EL (cell line): ENCODE measurements at regions not wholly inside any gene's neighbourhood (a gene's known extent, or its start where the extent isn't known, plus 50 kb on each side); places are given as distances from the start of the nearest gene placed in this dataset.
"Not testable (repeated sequence)": the region's sequence is repeated elsewhere in the genome, so short reads cannot be mapped to it uniquely, and the experiment has no call there.

Experiments
- DNase-seq: peaks from one replicate; pipeline ENCODE4 v3.0.0-alpha.2; 2016

- DNase-seq = no peak
Observed at GRCh38 chr9:102941868-102942267, 53.3 kb upstream of the CYLC2 start.

DNA sequence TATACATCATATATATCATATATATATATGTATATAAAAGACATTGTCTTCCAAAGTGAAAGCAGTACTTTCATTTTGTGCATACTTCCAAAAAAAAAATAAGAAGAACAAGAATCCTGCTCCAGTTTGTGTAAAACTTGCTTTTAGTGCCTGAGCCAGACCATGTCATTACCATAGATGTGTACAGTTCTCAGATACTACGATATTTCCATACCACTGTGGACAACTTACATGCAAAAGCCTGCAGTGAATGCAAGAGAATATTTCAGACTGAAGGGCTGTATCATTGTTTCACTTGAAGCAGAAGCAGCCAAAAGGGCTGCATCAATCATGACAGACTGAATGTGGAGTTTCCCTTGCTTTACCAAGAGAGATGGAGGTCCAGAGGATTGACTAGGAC lies 72.6 kb upstream of the CYLC2 start:
- DNase-seq = no peak

DNA sequence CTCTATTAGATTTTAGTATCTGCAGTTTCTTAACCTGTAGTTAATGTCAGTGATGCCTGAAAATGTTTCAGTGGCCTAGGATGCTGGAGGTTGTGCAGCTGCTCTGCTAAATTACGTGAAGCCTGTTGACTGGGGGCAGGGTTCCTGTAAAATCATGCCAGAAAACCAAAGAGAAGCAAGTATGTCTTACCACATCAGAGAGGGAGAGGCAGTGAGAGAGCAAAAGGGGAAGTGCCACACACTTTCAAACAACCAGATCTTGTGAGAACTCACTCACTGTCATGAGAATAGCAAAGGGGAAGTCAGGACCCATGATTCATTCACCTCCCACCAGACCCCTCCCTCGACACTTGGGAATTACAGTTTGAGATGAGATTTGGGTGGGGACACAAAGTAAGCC lies 83.9 kb upstream of the CYLC2 start:
- DNase-seq = no peak

- not testable (repeated sequence) for DNase-seq
Observed at GRCh38 chr9:102905795-102906194, 89.3 kb upstream of the CYLC2 start.

DNA sequence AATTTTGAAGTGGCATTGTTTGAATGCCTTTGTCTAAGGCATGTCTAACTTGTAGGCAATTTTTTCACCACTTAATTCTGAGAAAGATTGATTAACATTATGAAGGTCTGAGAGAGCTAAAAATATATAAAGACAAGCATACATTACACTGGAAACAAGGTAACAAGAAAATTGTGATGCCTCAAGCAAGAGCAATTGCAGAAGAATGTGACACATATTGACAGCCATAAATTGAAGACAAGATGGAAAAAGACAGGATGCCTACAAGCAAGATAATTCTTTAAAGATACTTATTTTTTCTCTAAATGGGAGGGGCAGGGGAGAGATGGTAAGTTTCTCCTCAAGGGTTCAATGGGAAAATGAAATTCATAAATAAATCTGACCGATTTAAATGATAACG lies 103.1 kb upstream of the CYLC2 start:
- no peak for DNase-seq

- not testable (repeated sequence) for DNase-seq
Observed at GRCh38 chr9:102888747-102889146, 106.4 kb upstream of the CYLC2 start.

DNA sequence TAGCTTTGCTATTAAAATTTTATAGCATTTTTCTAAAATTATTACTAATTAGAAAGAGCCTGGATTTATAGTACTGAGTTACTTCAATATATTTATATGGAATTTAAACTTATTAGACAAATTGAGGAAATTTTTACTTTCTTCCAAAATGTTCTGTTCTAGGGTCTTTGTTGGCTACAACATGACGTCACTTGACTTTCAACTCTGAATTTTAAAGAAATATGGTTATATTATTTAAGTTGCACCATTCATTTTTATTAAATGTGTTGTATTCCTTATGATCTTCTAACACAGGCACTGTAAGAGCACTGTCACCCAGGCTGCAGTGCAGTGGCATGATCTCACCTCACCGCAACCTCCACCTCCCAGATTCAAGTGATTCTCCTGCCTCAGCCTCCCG lies 119.4 kb upstream of the CYLC2 start:
- DNase-seq = no peak

DNA sequence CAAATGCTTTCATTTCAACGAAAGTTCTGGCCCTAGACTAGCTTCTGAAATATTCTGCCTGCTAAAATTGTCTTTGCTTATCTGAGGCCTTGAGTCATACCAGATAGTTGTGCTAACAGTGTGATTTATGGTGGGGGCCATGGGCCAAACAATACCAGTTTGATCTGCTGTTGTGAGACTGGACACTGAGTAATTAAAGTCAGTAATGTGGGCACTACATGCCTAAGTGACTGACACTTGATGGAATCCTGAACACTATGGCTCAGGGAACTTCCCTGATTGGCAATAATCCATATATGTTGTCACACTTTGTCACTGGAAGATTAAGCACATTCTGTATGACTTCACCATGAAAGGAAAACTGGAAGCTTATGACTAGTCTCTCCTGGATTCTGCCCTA lies 127.6 kb upstream of the CYLC2 start:
- no peak for DNase-seq

DNA sequence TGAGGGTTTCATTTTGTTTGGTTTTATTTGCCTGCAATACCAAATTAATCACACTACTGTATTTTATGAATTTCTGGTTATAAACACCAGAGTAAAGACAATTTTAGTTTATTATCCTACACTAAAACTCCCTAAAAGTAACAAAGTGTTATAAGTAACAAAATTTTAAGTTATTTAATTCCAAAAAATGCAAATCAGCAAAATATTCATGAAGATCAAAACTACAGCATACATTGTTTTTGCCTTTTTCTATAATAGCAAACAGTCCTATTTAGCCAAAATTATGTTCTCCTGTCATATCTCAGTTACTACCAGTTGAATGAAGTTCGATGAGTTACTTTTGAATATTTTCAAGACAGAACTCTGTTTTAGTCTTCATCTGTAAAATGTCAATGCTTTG lies 132.7 kb upstream of the CYLC2 start:
- DNase-seq = no peak

GRCh38 chr9:102855641-102856040 lies 139.5 kb upstream of the CYLC2 start:
- no peak for DNase-seq

- no peak for DNase-seq
Observed at GRCh38 chr9:102845827-102846371, 149.2 kb upstream of the CYLC2 start.

- DNase-seq = no peak
Observed at GRCh38 chr9:102844716-102845115, 150.4 kb upstream of the CYLC2 start.

DNA sequence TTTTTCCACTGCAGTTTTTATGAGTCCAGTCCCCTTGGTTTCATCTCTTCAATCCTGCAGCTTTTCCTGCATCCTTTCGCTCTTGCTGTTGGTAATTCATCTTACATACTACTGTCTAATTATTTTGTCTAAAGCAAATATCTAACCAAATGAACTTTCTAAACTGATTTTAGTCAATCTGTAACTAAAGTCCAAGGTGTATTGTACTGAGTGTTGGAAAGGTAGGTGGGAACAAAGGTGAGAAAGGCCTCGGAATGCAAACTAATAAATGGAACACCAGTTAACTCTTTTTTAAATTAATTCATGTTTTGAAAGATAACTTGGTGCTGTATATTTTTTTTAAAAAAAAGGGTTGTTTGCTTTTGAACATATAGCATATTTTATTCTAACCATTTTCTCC lies 152.7 kb upstream of the CYLC2 start:
- DNase-seq = no peak

- DNase-seq = no peak
Observed at GRCh38 chr9:102841376-102841775, 153.8 kb upstream of the CYLC2 start.

GRCh38 chr9:102840335-102840734 lies 154.8 kb upstream of the CYLC2 start:
- no peak for DNase-seq

DNA sequence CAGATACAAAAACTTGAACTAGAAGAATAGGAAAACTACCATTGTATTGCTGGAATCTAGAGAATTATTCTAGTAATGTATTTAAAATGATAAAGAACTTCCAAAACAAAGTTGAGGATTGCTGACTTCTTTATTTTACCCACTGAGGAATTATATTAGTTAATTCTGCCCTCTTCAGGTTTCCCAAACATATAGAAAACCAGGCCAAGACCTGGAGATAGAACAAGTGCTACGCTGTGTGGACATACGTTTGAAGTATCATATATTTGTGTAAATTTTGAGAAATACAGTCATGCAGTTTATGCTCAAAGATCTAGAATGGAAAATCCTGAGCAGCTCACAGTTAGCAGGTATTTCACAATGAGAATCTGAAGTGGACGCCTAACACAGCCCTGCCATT lies 162.3 kb upstream of the CYLC2 start:
- no peak for DNase-seq

GRCh38 chr9:102796244-102796643 lies 198.9 kb upstream of the CYLC2 start:
- DNase-seq = no peak

- no peak for DNase-seq
Observed at GRCh38 chr9:102795532-102795931, 199.6 kb upstream of the CYLC2 start.

- no peak for DNase-seq
Observed at GRCh38 chr9:102779356-102779755, 215.8 kb upstream of the CYLC2 start.

GRCh38 chr9:102778746-102779145 lies 216.4 kb upstream of the CYLC2 start:
- DNase-seq = no peak

DNA sequence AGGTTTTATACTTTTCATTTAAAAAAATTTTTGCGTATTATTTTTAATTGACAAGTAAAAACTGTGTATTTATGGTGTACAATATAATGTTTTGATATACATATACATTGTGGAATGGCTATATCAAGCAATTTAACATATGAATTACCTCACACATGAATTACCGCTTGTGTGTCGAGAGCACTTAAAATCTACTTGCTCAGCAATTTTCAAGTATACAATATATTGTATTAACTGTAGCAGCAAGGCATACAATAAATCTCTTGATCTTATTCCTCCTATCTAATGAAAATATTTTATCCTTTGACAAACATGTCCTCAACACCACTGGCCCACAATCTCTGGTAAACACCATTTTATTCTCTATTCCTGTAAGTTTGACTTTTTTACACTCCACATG lies 224.4 kb upstream of the CYLC2 start:
- no peak for DNase-seq

DNA sequence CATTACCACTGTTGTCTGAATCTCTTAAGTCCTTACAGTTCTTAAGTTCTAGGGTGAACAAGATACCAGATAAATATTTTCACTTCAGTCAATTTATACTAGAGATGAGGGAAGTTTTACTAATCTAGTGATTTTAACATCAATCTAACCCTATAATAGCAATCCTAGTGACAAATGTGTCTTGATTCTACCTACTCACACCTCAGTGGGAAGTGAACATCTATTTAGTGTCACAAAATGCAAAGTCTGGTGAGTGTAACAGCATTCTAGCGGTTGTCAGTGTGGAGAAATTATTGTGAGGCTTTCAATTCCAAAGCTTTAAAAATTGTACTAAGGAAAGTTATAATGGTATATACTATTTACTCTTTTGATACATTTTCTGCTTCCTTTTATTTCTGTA lies 225.8 kb upstream of the CYLC2 start:
- DNase-seq = no peak

DNA sequence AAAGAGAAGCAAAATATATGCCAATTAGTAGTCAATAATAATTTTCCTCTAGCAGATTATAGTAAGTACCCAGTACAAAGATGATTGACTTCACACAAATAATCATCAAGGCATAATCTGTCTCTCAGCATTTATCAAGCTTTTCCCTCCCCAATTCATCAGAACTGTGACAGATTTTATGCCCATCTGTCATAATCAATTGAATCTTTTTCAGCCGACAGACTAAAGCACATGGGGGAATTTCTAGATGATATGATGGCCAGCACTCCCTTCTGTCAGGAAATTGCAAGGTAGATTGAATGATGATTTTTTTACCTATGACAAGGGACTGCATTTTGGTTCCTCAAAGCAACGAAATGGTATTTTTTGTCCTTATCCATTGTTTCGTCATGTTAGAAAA lies 227.1 kb upstream of the CYLC2 start:
- no peak for DNase-seq

DNA sequence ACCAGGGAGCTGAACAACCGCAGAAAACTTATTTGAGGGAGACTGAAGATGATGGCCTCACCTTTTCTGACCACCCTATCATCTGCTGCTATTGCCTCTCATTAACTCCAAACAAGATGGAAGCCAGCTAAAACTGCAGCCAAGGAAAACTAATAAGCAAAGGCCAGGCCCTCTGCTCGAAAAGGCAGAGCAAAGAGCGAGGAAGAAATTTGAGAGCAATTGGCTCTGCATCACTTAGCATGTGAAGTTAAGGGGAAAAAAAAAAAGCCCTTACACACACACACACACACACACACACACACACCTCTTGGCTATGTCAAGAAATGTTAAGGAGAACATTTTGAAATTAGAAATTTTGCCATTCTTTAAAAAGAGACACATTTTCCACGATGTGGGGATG lies 228.1 kb upstream of the CYLC2 start:
- no peak for DNase-seq

- no peak for DNase-seq
Observed at GRCh38 chr9:102740578-102740977, 254.6 kb upstream of the CYLC2 start.

GRCh38 chr9:102728946-102729345 lies 266.2 kb upstream of the CYLC2 start:
- no peak for DNase-seq
